Fibroblast of the conjunctiva (primary cell): ENCODE measurements at regions not wholly inside any gene's neighbourhood (a gene's known extent, or its start where the extent isn't known, plus 50 kb on each side); places are given as distances from the start of the nearest gene placed in this dataset.
A peak's percentile ranks its signal among the peaks of the same experiment; 100 is the strongest.

ENCODE experiments used
- DNase-seq: peaks from one replicate; pipeline ENCODE4 v3.0.0-alpha.2; 2010; ENCODE audit warnings: low read depth

DNA sequence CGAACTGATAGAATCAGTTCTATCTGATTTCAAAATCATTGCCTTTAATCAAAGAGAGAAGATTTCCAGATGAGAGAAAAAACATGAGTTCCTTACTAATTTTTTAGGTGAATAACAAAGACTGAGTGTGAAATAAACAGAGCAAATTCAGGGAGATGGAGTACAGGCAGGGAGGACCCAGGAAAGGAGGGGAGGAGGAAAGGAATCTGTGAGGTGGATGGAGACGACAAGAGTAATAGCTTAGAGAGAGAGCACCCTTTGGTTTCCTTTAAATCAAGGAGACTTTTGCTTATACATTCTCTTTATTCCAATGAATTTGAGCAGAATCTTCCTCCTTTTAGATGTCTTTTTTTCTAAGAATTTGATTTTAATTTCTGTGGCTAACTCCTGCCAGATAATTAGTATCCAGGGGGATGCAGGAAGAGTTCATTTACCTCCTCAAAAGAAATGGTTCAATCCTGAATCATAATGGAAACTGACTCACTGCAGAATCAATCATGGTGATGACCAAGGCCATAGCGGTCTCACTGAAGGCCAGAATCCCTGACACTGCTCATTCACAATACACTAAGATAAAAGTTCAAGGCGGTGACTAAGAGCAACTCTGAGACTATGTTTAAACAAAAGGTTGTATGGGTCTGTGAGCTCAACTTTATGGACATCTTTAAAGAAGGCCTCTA is 234.0 kb upstream of the ZC3H12C start:
- DNase-seq: no peak

DNA sequence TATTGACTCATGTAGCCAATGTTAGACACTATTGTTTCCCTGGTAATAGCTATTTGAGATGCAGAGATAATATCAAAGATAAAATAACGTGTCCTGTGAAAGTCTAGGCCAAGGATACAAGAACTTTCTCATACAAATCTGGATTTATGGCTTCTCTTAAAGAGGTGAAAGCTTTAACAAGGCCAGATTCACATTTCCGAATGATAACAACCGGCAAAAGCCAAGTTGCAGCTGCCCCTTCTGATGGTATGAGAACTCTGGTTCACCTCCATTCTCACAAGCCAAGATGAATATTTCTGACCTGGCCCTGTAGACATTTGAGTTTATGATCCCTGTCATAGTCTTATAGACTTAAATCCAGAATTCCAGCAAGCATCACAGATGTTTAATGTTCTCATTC is 230.4 kb upstream of the ZC3H12C start:
- no peak for DNase-seq

DNA sequence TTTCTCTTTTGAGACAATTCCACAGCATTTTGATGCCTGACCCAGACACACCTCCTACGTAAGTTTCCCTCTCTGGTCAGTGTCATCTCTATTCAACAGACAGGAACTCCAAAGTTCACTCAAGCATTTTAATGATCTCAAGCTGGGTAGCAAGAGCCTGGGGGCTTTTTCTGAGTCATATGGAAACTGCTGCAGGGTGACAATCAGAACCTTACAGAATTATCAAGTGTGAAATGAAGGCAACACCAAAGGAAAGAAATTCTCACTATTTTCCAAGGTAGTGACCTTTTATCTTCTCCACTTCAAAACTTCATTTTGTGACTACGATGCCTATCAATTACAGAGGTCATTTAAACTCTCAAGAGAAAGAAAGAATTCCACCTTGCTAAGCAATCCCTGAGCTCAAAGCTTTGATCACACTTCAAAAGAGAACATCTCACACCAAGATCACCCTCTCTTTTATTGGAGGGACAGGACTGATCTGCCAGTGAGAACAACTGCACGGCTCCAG is 229.0 kb upstream of the ZC3H12C start:
- DNase-seq: no peak

DNA sequence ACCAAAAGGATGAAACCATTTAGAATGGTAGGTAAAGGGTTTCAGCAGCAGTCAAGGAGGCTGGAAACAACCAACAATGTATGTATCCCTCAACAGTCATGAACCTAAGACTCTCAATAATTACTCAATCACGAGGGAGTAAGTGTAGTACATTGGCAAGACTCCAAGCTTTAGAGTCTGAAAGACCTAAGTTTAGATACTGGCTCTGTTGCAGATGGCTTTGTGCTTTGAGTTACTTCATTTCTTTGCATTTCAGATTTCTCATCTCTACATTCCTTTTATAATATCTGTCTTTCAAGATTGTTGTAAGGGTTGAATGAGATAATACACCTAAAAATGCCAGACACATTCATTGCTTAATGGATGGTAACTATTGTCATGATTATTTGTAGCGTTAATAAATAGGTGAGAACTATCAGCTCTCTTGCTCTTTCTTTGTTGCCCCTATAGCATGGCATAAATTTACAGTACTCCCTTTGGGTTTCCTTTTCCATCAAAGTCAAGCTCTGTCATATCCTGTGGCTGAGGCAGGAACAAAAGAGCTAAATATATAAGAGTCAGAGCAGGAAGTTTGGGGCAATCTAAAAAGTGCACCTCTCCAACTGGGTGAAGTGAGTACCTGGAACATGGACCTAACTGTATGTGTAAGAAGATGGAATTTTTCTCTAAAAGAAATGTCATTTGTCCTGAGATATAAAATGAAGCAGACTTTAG is 228.2 kb upstream of the ZC3H12C start:
- peak; percentile 27 for DNase-seq

DNA sequence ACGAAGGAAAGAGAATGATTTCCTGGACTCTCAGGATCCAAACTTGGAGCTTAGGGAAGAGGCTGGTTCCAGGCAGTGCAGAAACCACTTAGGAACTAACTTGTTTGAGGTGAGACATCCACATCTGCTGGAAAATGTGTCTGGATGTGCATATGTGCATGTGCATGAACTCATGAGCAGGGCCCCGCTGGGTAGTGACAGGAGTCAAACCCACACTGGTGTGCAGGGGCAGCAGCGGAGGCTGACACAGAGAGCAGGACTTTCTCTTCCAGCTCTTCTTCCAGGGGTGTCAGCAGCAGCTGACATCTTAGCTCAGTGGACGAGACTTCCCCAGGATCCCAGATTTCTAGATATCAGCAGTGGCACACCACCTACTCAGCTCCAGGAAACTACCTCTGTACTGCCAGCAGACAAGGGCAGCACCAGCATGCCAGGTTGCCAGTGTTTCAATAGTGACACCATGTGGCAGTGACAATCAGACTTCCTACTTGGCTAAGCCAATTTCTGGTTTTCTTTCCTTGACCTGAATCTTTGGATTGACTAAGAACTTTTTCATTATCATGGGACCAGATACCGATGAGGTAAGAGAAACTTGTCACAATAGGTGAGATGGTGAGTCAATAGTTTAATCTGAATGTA is 227.5 kb upstream of the ZC3H12C start:
- no peak for DNase-seq

DNA sequence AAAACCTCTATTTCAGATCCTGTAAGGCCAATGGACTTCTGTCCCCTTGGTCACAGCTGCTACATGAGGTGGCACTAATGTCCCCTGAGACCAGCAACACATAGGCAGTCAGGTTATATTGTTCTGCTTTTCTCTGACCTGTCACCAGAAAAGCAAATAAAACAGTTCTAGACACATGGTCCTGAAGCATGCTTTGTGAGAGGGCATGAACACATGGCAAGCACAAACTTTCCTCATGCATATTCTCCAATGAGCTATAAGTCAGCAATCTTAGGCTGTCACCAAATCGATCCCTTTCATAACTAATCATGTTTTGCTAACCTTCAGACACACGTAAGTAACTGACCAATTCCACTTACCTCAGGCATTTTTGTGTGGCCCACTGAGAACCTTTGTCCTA is 225.4 kb upstream of the ZC3H12C start:
- no peak for DNase-seq

DNA sequence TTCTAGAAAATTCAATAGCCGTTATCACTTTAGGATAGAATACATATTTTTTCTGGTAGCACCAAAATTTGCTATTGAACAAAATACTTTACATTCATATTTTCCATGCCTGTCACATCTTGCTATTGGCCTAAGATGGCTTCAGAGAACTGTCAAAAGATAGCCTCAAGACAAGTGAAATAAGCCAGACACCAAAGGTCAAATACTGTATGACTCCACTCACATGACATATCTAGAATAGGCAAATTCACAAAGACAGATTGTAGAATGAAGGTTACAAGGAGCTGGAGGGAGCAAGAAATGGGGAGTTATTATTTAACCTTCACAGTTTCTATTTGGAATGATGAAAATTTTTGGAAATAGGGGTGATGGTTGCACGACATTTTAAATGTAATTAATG is 223.7 kb upstream of the ZC3H12C start:
- DNase-seq: no peak

DNA sequence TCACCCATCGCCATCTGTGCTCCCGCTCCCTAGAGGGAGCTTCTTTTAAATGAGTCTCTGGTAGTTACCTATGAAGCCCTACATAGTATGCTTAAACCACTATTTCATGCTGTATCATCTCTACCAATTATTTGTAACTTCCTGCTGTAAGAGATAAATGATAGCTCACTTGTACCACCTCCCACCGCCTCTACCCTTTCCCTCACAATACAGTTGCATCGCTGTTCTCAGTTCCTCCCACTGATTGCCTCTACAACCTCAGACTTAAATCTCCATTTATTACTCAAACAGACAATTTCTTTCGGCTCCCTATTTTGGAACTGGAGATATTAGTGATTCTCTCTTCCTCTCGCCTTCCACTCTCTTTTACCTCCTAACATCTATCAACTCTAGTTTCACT is 222.9 kb upstream of the ZC3H12C start:
- DNase-seq: no peak

DNA sequence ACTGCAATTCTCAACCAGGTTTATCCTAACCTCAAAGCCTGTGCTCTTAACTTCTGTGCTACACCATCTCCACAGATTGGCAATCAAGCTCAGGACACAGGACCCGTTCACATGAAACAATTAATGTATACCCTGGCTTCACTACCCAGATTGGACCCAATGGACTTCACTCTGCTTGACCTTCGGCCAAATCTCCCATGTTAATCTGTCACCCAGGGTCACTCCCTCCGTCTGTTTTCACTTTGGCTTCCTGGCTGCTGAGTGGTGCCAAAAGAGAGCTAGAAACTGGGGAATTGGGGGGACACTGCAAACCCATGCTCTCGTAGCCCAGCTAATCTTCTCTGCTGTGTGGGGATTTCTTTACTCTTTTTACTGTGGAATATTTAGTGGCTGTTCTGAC is 216.1 kb upstream of the ZC3H12C start:
- no peak for DNase-seq

DNA sequence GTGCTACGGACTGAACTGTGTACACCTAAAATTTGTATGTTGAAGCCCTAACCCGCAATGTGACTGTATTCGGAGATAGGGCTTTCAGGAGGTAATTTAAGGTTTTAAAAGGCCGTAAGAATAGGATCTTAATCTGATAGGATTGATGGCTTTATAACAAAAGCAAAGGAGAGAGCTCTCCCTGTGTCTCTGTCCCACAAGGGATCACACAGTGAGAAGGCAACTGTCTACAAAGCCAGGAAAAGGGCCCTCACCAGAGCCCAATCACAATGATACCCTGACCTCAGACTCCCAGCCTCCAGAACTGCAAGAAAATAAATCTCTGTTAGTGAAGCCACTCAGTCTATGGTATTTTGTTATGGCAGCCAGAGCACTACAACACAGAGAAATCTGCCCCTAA is 208.7 kb upstream of the ZC3H12C start:
- DNase-seq: no peak

DNA sequence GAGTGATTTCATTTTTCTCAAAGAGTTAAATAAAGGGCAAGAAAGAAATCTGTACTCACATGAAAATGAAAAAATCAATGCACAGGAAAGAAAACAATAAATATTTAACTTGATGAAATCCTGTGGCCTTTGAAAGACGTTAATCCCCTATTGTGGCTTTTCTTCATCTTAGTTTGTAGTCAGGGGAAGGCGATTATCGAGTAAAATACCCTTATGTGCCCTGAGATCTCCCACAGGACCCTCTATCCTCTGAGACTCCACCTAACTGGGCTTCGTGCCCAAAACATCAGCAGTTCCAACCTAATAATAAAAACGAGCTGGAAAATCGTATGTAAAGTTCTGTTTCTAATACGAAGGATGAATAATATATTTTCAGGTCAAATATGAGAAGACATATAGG is 208.2 kb upstream of the ZC3H12C start:
- DNase-seq: no peak

DNA sequence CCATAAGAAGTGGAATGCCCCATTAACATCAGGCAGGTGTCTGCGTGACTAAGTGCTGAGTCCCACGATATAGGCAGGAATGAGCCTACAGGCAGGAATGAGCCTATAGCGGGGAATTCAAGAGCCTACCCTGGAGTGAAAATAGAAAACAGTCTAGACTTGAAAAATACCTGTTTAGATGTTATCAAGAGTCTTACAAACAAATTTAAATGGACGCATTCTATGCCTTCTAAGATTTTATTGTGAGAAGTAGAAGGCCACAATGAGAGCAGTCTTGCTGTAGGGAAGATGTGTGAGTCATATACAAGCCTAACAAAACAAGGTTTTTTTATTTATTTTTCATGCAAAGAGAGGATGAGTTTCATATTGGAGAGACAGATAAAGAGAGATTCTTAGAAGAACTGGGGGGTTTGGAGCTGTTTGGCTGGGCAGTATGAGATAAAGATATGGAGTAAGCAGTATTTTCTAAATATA is 200.8 kb upstream of the ZC3H12C start:
- no peak for DNase-seq

DNA sequence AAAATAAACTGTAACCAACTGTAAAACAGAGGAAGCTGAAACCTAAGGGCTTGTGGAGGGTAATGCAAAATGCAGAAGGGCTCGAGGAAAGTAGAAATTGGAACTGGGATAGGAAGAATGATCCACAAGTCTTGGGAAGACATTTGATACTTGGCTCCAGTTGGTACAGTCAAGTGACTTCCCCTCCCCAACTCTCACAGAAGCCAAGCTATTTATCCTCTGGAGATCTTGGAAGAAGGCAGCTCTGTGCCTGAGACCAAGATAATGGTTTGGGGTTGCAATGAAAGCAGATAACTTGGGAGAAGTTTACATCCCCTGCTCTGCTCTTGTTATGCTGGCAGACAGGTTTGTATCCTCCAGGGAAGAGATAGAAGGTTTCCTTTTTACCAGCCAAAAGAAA is 198.9 kb upstream of the ZC3H12C start:
- no peak for DNase-seq

DNA sequence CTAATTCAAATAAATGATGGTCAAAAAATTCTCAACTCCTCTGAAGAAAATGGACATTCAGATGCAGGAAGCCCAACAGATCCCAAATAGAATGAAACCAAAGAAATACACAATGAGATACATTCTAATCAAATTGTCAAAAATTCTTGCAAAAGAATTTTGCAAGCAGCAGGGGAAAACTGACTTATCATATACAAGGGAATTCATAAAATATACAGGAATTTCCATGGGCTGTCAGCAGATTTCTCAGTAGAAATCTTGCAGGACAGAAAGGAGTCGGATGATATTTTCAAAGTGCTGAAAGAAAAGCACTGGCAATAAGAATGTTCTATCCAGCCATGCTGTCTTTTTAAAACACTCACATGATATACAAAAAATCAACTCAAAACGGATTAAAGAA is 194.6 kb upstream of the ZC3H12C start:
- no peak for DNase-seq

DNA sequence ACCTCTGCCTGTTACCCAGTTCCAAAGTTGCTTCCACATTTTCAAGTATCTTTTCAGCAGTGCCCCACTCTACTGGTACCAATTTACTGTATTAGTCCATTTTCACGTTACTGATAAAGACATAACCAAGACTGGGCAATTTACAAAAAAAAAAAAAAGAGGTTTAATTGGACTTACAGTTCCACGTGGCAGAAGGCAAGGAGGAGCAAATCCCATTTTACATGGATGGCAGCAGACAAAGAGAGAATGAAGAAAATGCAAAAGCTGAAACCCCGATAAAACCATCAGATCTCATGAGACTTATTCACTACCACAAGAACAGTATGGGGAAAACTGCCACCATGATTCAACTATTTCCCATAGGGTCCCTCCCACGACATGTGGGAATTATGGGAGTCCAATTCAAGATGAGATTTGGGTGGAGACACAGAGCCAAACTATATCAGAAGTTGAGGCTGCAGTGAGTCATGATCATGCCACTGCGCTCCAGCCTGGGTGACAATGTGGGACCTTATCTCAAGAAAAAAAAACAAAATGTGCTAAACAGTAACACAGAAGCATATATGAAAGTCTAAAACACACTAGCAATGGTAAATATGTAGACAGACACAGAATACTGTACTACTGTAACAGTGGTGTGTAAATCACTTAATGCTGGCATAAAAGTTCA is 190.3 kb upstream of the ZC3H12C start:
- no peak for DNase-seq

DNA sequence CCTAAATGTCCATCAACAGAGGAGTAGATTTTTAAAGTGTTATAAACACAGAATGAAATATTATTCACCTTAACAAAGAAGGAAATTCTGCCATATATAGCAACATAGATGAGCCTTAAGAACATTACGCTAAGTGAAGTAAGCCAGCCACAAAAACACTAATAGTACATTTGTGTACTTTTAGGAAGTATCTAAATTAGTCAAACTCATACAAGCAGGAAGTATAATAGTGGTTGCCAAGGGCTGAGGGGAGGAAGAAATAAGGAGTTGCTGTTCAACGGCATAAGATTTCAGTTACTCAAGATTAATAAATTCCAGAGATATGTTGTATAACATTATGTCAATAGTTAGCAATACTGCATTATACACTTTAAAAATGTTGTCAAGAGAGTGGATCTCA is 181.7 kb upstream of the ZC3H12C start:
- no peak for DNase-seq

DNA sequence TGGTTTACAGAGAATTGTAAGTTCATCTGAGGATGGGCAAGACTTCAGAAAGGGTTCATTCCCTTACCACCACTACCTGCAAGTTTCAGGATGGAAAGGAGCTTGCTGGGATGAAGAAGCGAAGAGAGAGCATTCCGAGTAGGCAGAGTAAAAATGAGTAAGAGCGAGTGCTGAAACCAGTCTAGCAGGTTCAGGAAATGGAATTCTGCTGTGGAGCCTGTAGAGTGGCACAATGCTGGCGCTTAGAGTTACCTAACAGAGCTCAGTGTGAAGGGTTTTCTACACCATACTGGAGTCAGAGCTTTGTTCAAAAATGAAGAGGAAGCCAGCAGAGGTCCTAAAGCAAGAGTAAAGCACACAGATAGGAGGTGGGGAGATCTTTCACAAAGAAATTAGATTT is 179.2 kb upstream of the ZC3H12C start:
- no peak for DNase-seq

DNA sequence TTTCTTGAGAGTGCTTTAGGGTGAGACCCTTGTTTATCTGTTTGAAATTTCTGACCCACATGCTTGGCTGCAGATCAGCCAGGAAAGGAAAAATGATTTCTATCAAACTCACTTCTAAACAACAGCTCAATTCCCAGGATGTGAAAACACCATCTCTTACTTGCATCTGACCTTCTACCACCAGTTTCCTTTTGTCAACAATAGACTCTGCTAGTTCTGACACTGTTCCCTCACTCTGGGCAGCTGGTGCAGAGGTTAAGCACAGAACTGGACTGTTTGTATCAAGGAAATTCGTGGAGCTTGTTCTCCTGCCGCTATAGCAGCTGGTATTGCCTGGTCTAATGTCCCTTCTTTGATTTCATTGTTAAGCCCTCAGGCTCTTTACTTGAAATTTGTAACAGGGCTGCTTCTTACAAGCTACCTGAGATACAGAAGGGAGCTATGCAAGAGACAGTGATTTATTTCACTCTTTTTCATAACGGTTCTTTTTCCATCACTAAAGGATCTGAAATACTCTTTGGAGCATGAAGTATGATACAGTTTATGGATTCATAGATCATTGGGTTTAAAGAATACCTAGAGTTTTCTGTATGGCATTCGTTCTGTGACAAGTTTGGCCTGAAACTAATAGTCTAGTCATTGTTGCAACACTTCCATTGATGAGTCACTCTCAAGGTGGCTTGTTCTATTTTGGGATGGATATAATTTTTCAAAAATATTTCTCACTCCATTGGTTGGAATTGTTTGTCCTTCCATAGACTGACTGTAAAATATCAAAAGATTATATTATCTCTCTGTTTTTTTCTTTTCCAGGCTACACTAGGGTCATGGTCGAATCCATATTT is 178.2 kb upstream of the ZC3H12C start:
- no peak for DNase-seq

DNA sequence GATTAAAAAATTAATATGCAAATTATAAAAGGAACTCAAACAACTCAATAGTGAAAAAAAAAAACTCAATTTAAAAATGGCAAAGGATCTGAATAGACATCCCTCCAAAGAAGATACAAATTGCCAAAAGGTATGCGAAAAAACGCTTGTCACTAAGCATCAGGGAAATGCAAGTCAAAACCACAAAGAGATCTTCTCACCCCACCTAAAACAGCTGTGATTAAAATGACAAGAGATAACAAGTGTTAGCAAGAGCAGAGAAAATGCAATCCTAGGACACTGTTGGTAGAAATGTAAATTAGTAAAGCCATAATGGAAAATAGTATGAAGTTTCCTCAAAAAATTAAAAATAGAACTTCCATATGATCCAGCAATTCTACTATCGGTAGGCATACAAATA is 166.3 kb upstream of the ZC3H12C start:
- no peak for DNase-seq

DNA sequence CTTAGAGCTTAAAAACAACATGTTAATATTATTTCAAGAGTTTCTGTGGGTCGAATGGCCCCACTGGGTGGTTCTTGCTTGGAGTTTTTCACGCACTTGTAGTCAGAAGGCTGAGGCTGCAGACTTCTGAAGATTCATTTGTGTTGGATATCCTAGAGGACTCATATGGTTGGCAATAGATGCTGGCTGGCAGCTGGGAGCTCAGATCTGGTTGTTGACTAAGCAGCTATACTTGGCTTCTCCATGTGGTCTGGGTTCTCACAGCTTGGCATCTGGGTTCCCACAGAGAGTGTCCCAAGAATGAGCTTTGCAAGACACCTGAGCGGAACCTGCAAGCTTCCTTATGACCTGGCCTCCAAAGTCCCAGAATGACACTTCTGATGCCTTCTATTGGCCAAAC is 163.9 kb upstream of the ZC3H12C start:
- no peak for DNase-seq

DNA sequence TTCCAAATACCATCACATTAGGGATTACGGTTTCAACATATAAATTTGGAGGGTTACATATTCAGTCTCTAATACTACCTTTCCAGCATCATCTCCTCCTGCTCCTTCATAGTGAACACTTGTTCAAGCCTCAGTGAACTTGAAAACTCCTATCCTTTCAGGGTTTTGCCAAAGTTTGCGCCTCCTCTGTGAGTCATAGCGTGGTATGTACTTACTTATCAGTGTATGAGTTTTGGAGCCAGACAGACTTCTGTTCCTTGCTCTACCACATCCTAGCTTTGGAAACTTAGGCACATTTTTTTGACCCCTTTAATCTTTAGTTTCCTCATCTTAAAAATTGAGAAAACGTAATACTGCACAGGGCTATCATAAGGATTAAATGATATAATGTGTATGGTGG is 160.1 kb upstream of the ZC3H12C start:
- DNase-seq: no peak

DNA sequence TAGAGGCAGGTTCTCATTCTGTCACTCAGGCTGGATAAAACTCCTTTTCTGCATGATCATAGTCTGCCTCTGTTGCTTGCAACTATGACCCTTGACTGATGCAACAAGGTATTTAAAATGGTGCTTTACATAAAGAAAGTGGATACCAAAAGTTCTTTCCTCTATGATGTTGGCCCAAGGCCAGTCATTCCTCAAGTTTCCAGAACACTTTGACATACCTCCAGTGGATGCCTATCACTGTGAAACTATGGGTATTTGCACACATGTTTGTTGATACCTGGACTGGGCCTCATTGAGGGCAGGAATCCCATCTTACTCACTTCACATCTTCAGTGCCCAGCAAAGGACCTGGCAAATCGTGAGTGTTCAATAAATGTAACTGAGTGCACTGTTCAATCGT is 159.0 kb upstream of the ZC3H12C start:
- no peak for DNase-seq
